GM23338 (cell line): ENCODE measurements at regions not wholly inside any gene's neighbourhood (a gene's known extent, or its start where the extent isn't known, plus 50 kb on each side); places are given as distances from the start of the nearest gene placed in this dataset.

Experiments
- ATAC-seq: fragments of 200-7000 bp; cut with Tn5 transposase; 3 replicates; pipeline ENCODE4 v1.9.1; 2020
- DNase-seq: peaks from one replicate; pipeline ENCODE4 v3.0.0-alpha.2; 2015; ENCODE audit warnings: low spot score
- H2AFZ ChIP-seq: fragments of 200-600 bp; sonication (generic); 2 replicates; pipeline ENCODE4 v1.8.0; 2016; ENCODE audit warnings: antibody characterized with exemption, mild to moderate bottlenecking, moderate library complexity
- H3F3A ChIP-seq: fragments of 200-600 bp; sonication (generic); replicated peaks from 2 replicates; pipeline ENCODE4 v1.8.0; 2017; ENCODE audit warnings: antibody characterized with exemption, mixed run types, low read depth
- H3K27ac ChIP-seq: fragments of 200-600 bp; sonication (generic); 2 replicates; pipeline ENCODE4 v1.6.1; 2016; ENCODE audit warnings: low read depth
- H3K27me3 ChIP-seq: fragments of 200-600 bp; sonication (generic); 2 replicates; pipeline ENCODE4 v1.8.0; 2016; ENCODE audit warnings: mild to moderate bottlenecking, mixed run types, moderate library complexity; ENCODE audit not compliant: insufficient read depth
- H3K36me3 ChIP-seq: fragments of 200-600 bp; sonication (generic); 2 replicates; pipeline ENCODE4 v1.8.0; 2016; ENCODE audit warnings: mild to moderate bottlenecking; ENCODE audit not compliant: insufficient read depth
- H3K4me1 ChIP-seq: fragments of 200-600 bp; sonication (generic); 2 replicates; pipeline ENCODE4 v1.8.0; 2016; ENCODE audit warnings: mild to moderate bottlenecking, moderate library complexity; ENCODE audit not compliant: insufficient read depth
- H3K4me2 ChIP-seq: fragments of 200-600 bp; sonication (generic); 2 replicates; pipeline ENCODE4 v1.7.1; 2017; ENCODE audit warnings: mixed run types
- H3K4me3 ChIP-seq: fragments of 200-600 bp; sonication (generic); 2 replicates; pipeline ENCODE4 v1.6.1; 2016; ENCODE audit warnings: mixed run types
- H3K79me2 ChIP-seq: fragments of 200-600 bp; sonication (generic); replicated peaks from 2 replicates; pipeline ENCODE4 v1.8.0; 2017; ENCODE audit warnings: mild to moderate bottlenecking; ENCODE audit not compliant: insufficient read depth
- H3K9me2 ChIP-seq: fragments of 200-600 bp; sonication (generic); 2 replicates; pipeline ENCODE4 v1.8.0; 2017; ENCODE audit not compliant: insufficient read depth
- H4K20me1 ChIP-seq: fragments of 200-600 bp; sonication (generic); replicated peaks from 2 replicates; pipeline ENCODE4 v1.8.0; 2017; ENCODE audit warnings: mild to moderate bottlenecking; ENCODE audit not compliant: insufficient read depth
- H3K27ac Mint-ChIP-seq: 2 replicates; pipeline ENCODE4 v1.8.0; 2020; ENCODE audit warnings: inconsistent platforms, mild to moderate bottlenecking, moderate library complexity, mixed read lengths
- H3K27me3 Mint-ChIP-seq: 3 replicates; pipeline ENCODE4 v1.8.0; 2022; ENCODE audit warnings: low read depth, mild to moderate bottlenecking, moderate library complexity, mixed read lengths, inconsistent platforms; ENCODE audit not compliant: insufficient read depth, poor library complexity
- H3K36me3 Mint-ChIP-seq: 3 replicates; pipeline ENCODE4 v1.8.0; 2021; ENCODE audit warnings: low read depth, mild to moderate bottlenecking, inconsistent platforms, moderate library complexity, mixed read lengths
- H3K4me1 Mint-ChIP-seq: 3 replicates; pipeline ENCODE4 v1.8.0; 2020; ENCODE audit warnings: mild to moderate bottlenecking, inconsistent platforms, mixed read lengths
- H3K4me3 Mint-ChIP-seq: 3 replicates; pipeline ENCODE4 v1.8.0; 2021; ENCODE audit warnings: moderate library complexity, mild to moderate bottlenecking, inconsistent platforms, mixed read lengths
- H3K9me3 Mint-ChIP-seq: 3 replicates; pipeline ENCODE4 v1.8.0; 2020; ENCODE audit warnings: moderate library complexity, mild to moderate bottlenecking, inconsistent platforms, mixed read lengths
- CREB1 ChIP-seq: fragments of 250-450 bp; sonication (Bioruptor Pico); IDR thresholded peaks from 2 replicates; pipeline ENCODE4 v1.5.0; 2020; ENCODE audit warnings: low read depth, mild to moderate bottlenecking, moderate library complexity
- CTCF ChIP-seq, 2 experiments: fragments of 200-600 bp in 1 of 2; sonication (generic) in 1 of 2; conservative IDR thresholded peaks; 2 replicates each; pipeline versions ENCODE4 v1.5.1 to v1.6.1; 2016 to 2017; ENCODE audit warnings: antibody characterized with exemption in 2 of 2, low read depth in 2 of 2, mild to moderate bottlenecking in 2 of 2, moderate library complexity in 1 of 2
- ETS1 ChIP-seq: IDR thresholded peaks from 2 replicates; pipeline ENCODE4 v1.6.1; 2016; ENCODE audit warnings: antibody characterized with exemption
- EZH2 ChIP-seq: fragments of 200-600 bp; sonication (generic); IDR thresholded peaks from one replicate; pipeline ENCODE4 v1.8.0; 2017; ENCODE audit warnings: antibody characterized with exemption, mild to moderate bottlenecking, low read depth; ENCODE audit not compliant: unreplicated experiment
- EZH2phosphoT487 ChIP-seq: fragments of 200-600 bp; sonication (generic); IDR thresholded peaks from one replicate; pipeline ENCODE4 v1.8.1; 2018; ENCODE audit warnings: antibody characterized with exemption; ENCODE audit not compliant: unreplicated experiment
- JUNB ChIP-seq: IDR thresholded peaks from one replicate; pipeline ENCODE4 v1.6.1; 2016; ENCODE audit warnings: antibody characterized with exemption; ENCODE audit not compliant: unreplicated experiment
- NANOG ChIP-seq: IDR thresholded peaks from 2 replicates; pipeline ENCODE4 v1.6.1; 2016; ENCODE audit warnings: antibody characterized with exemption, borderline replicate concordance
- POLR2AphosphoS5 ChIP-seq: IDR thresholded peaks from 2 replicates; pipeline ENCODE4 v1.6.1; 2016; ENCODE audit warnings: antibody characterized with exemption, low read depth
- REST ChIP-seq: IDR thresholded peaks from one replicate; pipeline ENCODE4 v1.6.1; 2018; ENCODE audit warnings: antibody characterized with exemption; ENCODE audit not compliant: unreplicated experiment
- STAT1 ChIP-seq: IDR thresholded peaks from one replicate; pipeline ENCODE4 v1.6.1; 2016; ENCODE audit warnings: antibody characterized with exemption; ENCODE audit not compliant: unreplicated experiment
- ZNF114 ChIP-seq: fragments of 250-450 bp; sonication (Bioruptor Pico); IDR thresholded peaks from 2 replicates; pipeline ENCODE4 v1.5.0; 2020; ENCODE audit warnings: mild to moderate bottlenecking, moderate library complexity

- no peak for TF ChIP-seq CTCF (conservative IDR thresholded peaks at IDR 0.05; ENCODE audit: low read depth in 2 of 2)
- TF ChIP-seq ETS1: no peak
- TF ChIP-seq NANOG: no peak
- no peak for TF ChIP-seq JUNB
- TF ChIP-seq EZH2: no peak
- no peak for TF ChIP-seq POLR2AphosphoS5
- no peak for TF ChIP-seq CREB1 (CRISPR knock-in tag)
- TF ChIP-seq ZNF114 (CRISPR knock-in tag): no peak
- TF ChIP-seq REST: no peak
- no peak for TF ChIP-seq STAT1
- no peak for TF ChIP-seq EZH2phosphoT487
Measured at GRCh38 chr15:70241561-70242320, 144.0 kb upstream of the TLE3 start (continued).

DNA sequence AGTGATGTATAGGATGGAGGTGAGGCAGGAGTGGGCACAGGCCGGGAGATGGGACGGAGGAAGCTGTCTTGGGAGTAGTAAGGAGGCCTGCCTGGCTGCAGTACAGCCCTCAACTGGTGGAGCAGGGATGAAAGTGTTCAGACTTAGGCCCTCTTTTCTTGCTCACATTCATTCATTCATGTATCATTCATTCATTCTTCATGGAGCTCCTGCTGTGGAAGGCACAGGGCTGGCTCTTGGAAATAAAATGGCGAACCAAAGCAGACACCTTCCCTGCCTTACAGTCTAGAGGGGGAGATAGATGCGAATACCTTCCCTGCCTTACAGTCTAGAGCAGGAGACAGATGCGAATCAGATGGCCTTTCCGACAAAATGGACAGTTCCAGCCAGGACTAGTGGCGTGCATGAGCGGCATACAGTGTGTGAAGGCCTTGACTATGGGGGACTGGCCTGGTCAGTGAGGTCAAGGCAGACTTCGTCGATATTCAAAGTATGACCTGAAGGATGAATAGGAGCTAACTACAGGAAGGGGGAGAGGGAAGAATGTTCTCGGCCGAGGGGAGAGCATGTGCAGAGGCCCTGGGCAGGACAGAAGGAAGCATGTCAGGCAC is 143.2 kb upstream of the TLE3 start:
- Histone ChIP-seq H3K27me3 (no peaks in the 10 kb centered on the region), H3K79me2 (no peaks in the 10 kb centered on the region), H2AFZ (no peak overlapping the region), H4K20me1 (no peaks in the 10 kb centered on the region), H3K36me3 (no peaks in the 10 kb centered on the region), H3F3A (no peaks in the 10 kb centered on the region), H3K9me2 (0 out of 2 replicates have a peak, but pooled peaks cover 3% of the 10 kb centered on the region), H3K4me1 (no peaks in the 10 kb centered on the region), H3K4me2 (no peak overlapping the region), H3K27ac (no peak overlapping the region), H3K4me3 (no peak overlapping the region)
- DNase-seq (no peak), ATAC-seq (no peak)
- TF ChIP-seq REST (no peak), STAT1 (no peak), ETS1 (no peak), CREB1 (CRISPR knock-in tag) (no peak), CTCF (conservative IDR thresholded peaks at IDR 0.05; ENCODE audit: low read depth in 2 of 2) (no peak), EZH2phosphoT487 (no peak), NANOG (no peak)
- H3K36me3 Mint-ChIP-seq: no peaks in the 10 kb centered on the region
- H3K4me1 Mint-ChIP-seq: peaks cover 4% of the 10 kb centered on the region; the same call in 1 of the 3 replicates
- peaks cover 3% of the 10 kb centered on the region for H3K27me3 Mint-ChIP-seq
- no peak overlapping the region for H3K4me3 Mint-ChIP-seq
- no peak overlapping the region for H3K27ac Mint-ChIP-seq
- H3K9me3 Mint-ChIP-seq: no peaks in the 10 kb centered on the region
